Neural cell (in vitro differentiated cells): ENCODE measurements at regions not wholly inside any gene's neighbourhood (a gene's known extent, or its start where the extent isn't known, plus 50 kb on each side); places are given as distances from the start of the nearest gene placed in this dataset.

ENCODE experiments used
- H2AFZ ChIP-seq: fragments of 200-600, 300-800 bp; sonication (generic), shearing (Covaris generic); 2 replicates; pipeline ENCODE4 v1.6.0; 2014; ENCODE audit warnings: low read depth, mild to moderate bottlenecking, antibody characterized with exemption, low read length, moderate library complexity
- H3F3A ChIP-seq: fragments of 200-600 bp; shearing (Covaris generic); 2 replicates; pipeline ENCODE4 v1.6.1; 2016; ENCODE audit warnings: mild to moderate bottlenecking, moderate library complexity, mixed read lengths, antibody characterized with exemption, low read length; ENCODE audit not compliant: insufficient read depth, poor library complexity, severe bottlenecking
- H3K27ac ChIP-seq: fragments of 200-600, 300-800 bp; sonication (generic), shearing (Covaris generic); 2 replicates; pipeline ENCODE4 v1.5.1; 2014; ENCODE audit warnings: mild to moderate bottlenecking, low read length, moderate library complexity
- H3K27me3 ChIP-seq: fragments of 300-800, 200-600 bp; sonication (generic), shearing (Covaris generic); 2 replicates; pipeline ENCODE4 v1.6.0; 2014; ENCODE audit warnings: mild to moderate bottlenecking, low read depth, low read length, moderate library complexity; ENCODE audit not compliant: insufficient read depth
- H3K36me3 ChIP-seq: fragments of 300-800, 200-600 bp; sonication (generic), shearing (Covaris generic); 2 replicates; pipeline ENCODE4 v1.5.1; 2014; ENCODE audit warnings: mild to moderate bottlenecking, antibody characterized with exemption, low read length, moderate library complexity; ENCODE audit not compliant: insufficient read depth
- H3K4me2 ChIP-seq: fragments of 300-800, 200-600 bp; sonication (generic), shearing (Covaris generic); 2 replicates; pipeline ENCODE4 v1.6.0; 2014; ENCODE audit warnings: mild to moderate bottlenecking, low read length
- H3K4me3 ChIP-seq: fragments of 300-800, 200-600 bp; sonication (generic), shearing (Covaris generic); 2 replicates; pipeline ENCODE4 v1.5.1; 2014; ENCODE audit warnings: mild to moderate bottlenecking, low read length, moderate library complexity
- H3K79me2 ChIP-seq: fragments of 200-600 bp; shearing (Covaris generic); replicated peaks from 2 replicates; pipeline ENCODE4 v1.6.0; 2014; ENCODE audit warnings: mild to moderate bottlenecking, low read length, moderate library complexity; ENCODE audit not compliant: insufficient read depth
- H3K9ac ChIP-seq: fragments of 300-800, 200-600 bp; sonication (generic), shearing (Covaris generic); 2 replicates; pipeline ENCODE4 v1.6.1; 2016; ENCODE audit warnings: mild to moderate bottlenecking, low read length, mixed read lengths
- H3K9me2 ChIP-seq: fragments of 200-600 bp; shearing (Covaris generic); 2 replicates; pipeline ENCODE4 v1.6.1; 2016; ENCODE audit warnings: mild to moderate bottlenecking, low read length, mixed read lengths; ENCODE audit not compliant: insufficient read depth
- H3K9me3 ChIP-seq: fragments of 200-600, 300-800 bp; sonication (generic), shearing (Covaris generic); 2 replicates; pipeline ENCODE4 v1.6.1; 2016; ENCODE audit warnings: mild to moderate bottlenecking, mixed run types, low read length, moderate library complexity, mixed read lengths
- H4K20me1 ChIP-seq: fragments of 200-600 bp; shearing (Covaris generic); 2 replicates; pipeline ENCODE4 v1.6.1; 2016; ENCODE audit warnings: mild to moderate bottlenecking, mixed run types; ENCODE audit not compliant: insufficient read depth
- CTCF ChIP-seq: fragments of 450-650 bp; IDR thresholded peaks from 2 replicates; pipeline ENCODE4 v1.5.1; 2014; ENCODE audit warnings: antibody characterized with exemption, mild to moderate bottlenecking, moderate library complexity; ENCODE audit not compliant: poor library complexity, severe bottlenecking
- EP300 ChIP-seq: fragments of 450-650 bp; conservative IDR thresholded peaks from 2 replicates; pipeline ENCODE4 v1.6.1; 2014; ENCODE audit warnings: antibody characterized with exemption, mild to moderate bottlenecking, moderate library complexity; ENCODE audit not compliant: poor library complexity, severe bottlenecking
- EZH2 ChIP-seq: fragments of 200-600, 300-800 bp; shearing (Covaris generic), sonication (generic); IDR thresholded peaks from 2 replicates; pipeline ENCODE4 v1.6.1; 2014; ENCODE audit warnings: antibody characterized with exemption, low read length, borderline replicate concordance, mild to moderate bottlenecking; ENCODE audit not compliant: insufficient read depth, poor library complexity, severe bottlenecking
- MXI1 ChIP-seq: fragments of 450-650 bp; conservative IDR thresholded peaks from 2 replicates; pipeline ENCODE4 v1.6.1; 2014; ENCODE audit warnings: antibody characterized with exemption, mild to moderate bottlenecking; ENCODE audit not compliant: poor library complexity, severe bottlenecking
- POLR2AphosphoS5 ChIP-seq: IDR thresholded peaks from 2 replicates; pipeline ENCODE4 v1.6.1; 2012
- RAD21 ChIP-seq: fragments of 450-650 bp; conservative IDR thresholded peaks from 2 replicates; pipeline ENCODE4 v1.6.1; 2014; ENCODE audit warnings: antibody characterized with exemption, mild to moderate bottlenecking, moderate library complexity
- REST ChIP-seq: IDR thresholded peaks from 2 replicates; pipeline ENCODE4 v1.6.1; 2012; ENCODE audit warnings: borderline replicate concordance
- SMC3 ChIP-seq: fragments of 450-650 bp; conservative IDR thresholded peaks from 2 replicates; pipeline ENCODE4 v1.6.1; 2014; ENCODE audit warnings: antibody characterized with exemption, mild to moderate bottlenecking, moderate library complexity; ENCODE audit not compliant: poor library complexity
- TAF1 ChIP-seq: IDR thresholded peaks from 2 replicates; pipeline ENCODE4 v1.6.1; 2012; ENCODE audit warnings: low read depth

- no peaks in the 10 kb centered on the region for H3F3A ChIP-seq
- no peak overlapping the region for H2AFZ ChIP-seq
- no peaks in the 10 kb centered on the region for H3K36me3 ChIP-seq
- no peaks in the 10 kb centered on the region for H3K27me3 ChIP-seq
- H3K4me3 ChIP-seq, result no peak overlapping the region
- no peaks in the 10 kb centered on the region for H3K79me2 ChIP-seq
- H3K9ac ChIP-seq, result no peak overlapping the region
- H3K27ac ChIP-seq, result no peak overlapping the region
- no peak overlapping the region for H3K4me2 ChIP-seq
- no peaks in the 10 kb centered on the region for H4K20me1 ChIP-seq
- no peak for TF ChIP-seq MXI1
- no peak for TF ChIP-seq RAD21
- TF ChIP-seq EZH2, result no peak
- no peak for TF ChIP-seq REST
- TF ChIP-seq POLR2AphosphoS5, result no peak
- TF ChIP-seq SMC3, result no peak
- TF ChIP-seq EP300, result no peak
- no peak for TF ChIP-seq CTCF
- no peak for TF ChIP-seq TAF1
- no peaks in the 10 kb centered on the region for H3K9me3 ChIP-seq
- H3K9me2 ChIP-seq, result no peaks in the 10 kb centered on the region
Measured at GRCh38 chr14:96674121-96674520, 123.1 kb upstream of the VRK1 start.

- no peak overlapping the region for H3K4me2 ChIP-seq
- H3K79me2 ChIP-seq, result no peaks in the 10 kb centered on the region
- no peak overlapping the region for H3K4me3 ChIP-seq
- no peaks in the 10 kb centered on the region for H3K36me3 ChIP-seq
- no peaks in the 10 kb centered on the region for H3F3A ChIP-seq
- H4K20me1 ChIP-seq, result no peaks in the 10 kb centered on the region
- H3K9ac ChIP-seq, result no peak overlapping the region
- no peak for TF ChIP-seq REST
- TF ChIP-seq SMC3, result no peak
- TF ChIP-seq POLR2AphosphoS5, result no peak
- TF ChIP-seq EZH2, result no peak
- no peak for TF ChIP-seq RAD21
- TF ChIP-seq EP300, result no peak
- no peak for TF ChIP-seq TAF1
- no peak for TF ChIP-seq MXI1
- TF ChIP-seq CTCF, result no peak
- no peak overlapping the region for H3K27ac ChIP-seq
- H3K27me3 ChIP-seq, result no peaks in the 10 kb centered on the region
- H3K9me2 ChIP-seq, result no peaks in the 10 kb centered on the region
- no peak overlapping the region for H2AFZ ChIP-seq
- no peaks in the 10 kb centered on the region for H3K9me3 ChIP-seq
Measured at GRCh38 chr14:96676166-96676565, 121.0 kb upstream of the VRK1 start.
